ENCODE measurements at regions not wholly inside any gene's neighbourhood (a gene's known extent, or its start where the extent isn't known, plus 50 kb on each side); places are given as distances from the start of the nearest gene placed in this dataset.

- TF ChIP-seq TCF7L2 (IDR thresholded peaks at IDR 0.05; ENCODE audit: borderline replicate concordance, extremely low read depth, insufficient read depth, insufficient read length) (no peak), MAX (IDR thresholded peaks at IDR 0.05) (no peak), CBX3 (IDR thresholded peaks at IDR 0.05; ENCODE audit: low read depth) (no peak), ELF1 (IDR thresholded peaks at IDR 0.05; ENCODE audit: borderline replicate concordance, low read depth) (no peak), REST (IDR thresholded peaks at IDR 0.05; ENCODE audit: low read depth) (no peak), CEBPB (IDR thresholded peaks at IDR 0.05; ENCODE audit: low read depth) (no peak), ZFX (IDR thresholded peaks at IDR 0.05) (no peak), FOSL1 (IDR thresholded peaks at IDR 0.05; ENCODE audit: low read depth) (no peak), POLR2A (IDR thresholded peaks at IDR 0.05; ENCODE audit: borderline replicate concordance, extremely low read depth, insufficient read depth, insufficient read length) (no peak), ZBTB33 (IDR thresholded peaks at IDR 0.05; ENCODE audit: extremely low read depth, insufficient replicate concordance, low read length) (no peak), POLR2AphosphoS5 (IDR thresholded peaks at IDR 0.05; ENCODE audit: low read depth, low read length) (no peak), CTCF (IDR thresholded peaks at IDR 0.05 in 2 of 3, conservative IDR thresholded peaks at IDR 0.05 in 1 of 3; ENCODE audit: borderline replicate concordance in 1 of 3, insufficient read depth in 1 of 3, low read depth in 2 of 3, low read length in 2 of 3) (no peak), SP1 (IDR thresholded peaks at IDR 0.05; ENCODE audit: low read depth) (no peak), JUND (IDR thresholded peaks at IDR 0.05) (no peak)
- BruUV-seq (replicated peaks): no TSS peak
- DNase-seq (ENCODE audit: low read depth, low spot score) (no peak), ATAC-seq (peak; percentile 44; the same call in 1 of the 2 replicates)
- Histone ChIP-seq H3K9me3 (ENCODE audit: control insufficient read depth in 1 of 2, insufficient read depth in 1 of 2, low read depth in 1 of 2, low read length in 2 of 2) (no peaks in the 10 kb centered on the region), H4K20me1 (ENCODE audit: insufficient read depth) (no peaks in the 10 kb centered on the region), H3K9me2 (ENCODE audit: insufficient read depth) (no peaks in the 10 kb centered on the region), H3K4me3 (replicated peaks in 1 of 2; ENCODE audit: low read depth in 1 of 2, low read length in 2 of 2) (no peak overlapping the region), H3K79me2 (ENCODE audit: insufficient read depth, low read length) (no peaks in the 10 kb centered on the region), H3K9ac (ENCODE audit: low read length) (no peak overlapping the region), H3K4me1 (ENCODE audit: control insufficient read depth in 1 of 2, insufficient read depth in 2 of 2, low read length in 2 of 2) (peaks cover 0 to 9% of the 10 kb centered on the region in 2 experiments; a peak in 2 of 4 replicates), H2AFZ (ENCODE audit: low read depth, low read length, poor library complexity, severe bottlenecking) (no peak overlapping the region), H3K4me2 (ENCODE audit: low read length) (no peak overlapping the region), H3K27me3 (ENCODE audit: insufficient read depth, low read length) (peaks cover 3% of the 10 kb centered on the region), H3K27ac (ENCODE audit: low read depth, low read length) (no peak overlapping the region), H3K36me3 (ENCODE audit: control insufficient read depth in 1 of 2, insufficient read depth in 2 of 2, low read length in 2 of 2) (no peaks in the 10 kb centered on the region)
- ChIA-PET POLR2A (no interaction called here), CTCF (no interaction called here), RAD21 (ENCODE audit: low non-redundant PET in 1 of 2, low total read pairs in 2 of 2, uncharacterized antibody in 2 of 2, unreplicated experiment in 2 of 2) (no interaction called here)
- intact Hi-C loops (cut with micrococcal nuclease): no loop called here
Measured at GRCh38 chr16:86133847-86134375, 234.9 kb downstream of the IRF8 start.
